GM21576 (cell line): ENCODE measurements at regions not wholly inside any gene's neighbourhood (a gene's known extent, or its start where the extent isn't known, plus 50 kb on each side); places are given as distances from the start of the nearest gene placed in this dataset.
A peak's percentile ranks its signal among the peaks of the same experiment; 100 is the strongest.
"Not testable (repeated sequence)": the region's sequence is repeated elsewhere in the genome, so short reads cannot be mapped to it uniquely, and the experiment has no call there.

ENCODE experiments used
- ATAC-seq: cut with Tn5 transposase; IDR thresholded peaks from one replicate; pipeline ENCODE4 v1.9.1; 2021; ENCODE audit warnings: mild to moderate bottlenecking, moderate library complexity; ENCODE audit not compliant: unreplicated experiment

DNA sequence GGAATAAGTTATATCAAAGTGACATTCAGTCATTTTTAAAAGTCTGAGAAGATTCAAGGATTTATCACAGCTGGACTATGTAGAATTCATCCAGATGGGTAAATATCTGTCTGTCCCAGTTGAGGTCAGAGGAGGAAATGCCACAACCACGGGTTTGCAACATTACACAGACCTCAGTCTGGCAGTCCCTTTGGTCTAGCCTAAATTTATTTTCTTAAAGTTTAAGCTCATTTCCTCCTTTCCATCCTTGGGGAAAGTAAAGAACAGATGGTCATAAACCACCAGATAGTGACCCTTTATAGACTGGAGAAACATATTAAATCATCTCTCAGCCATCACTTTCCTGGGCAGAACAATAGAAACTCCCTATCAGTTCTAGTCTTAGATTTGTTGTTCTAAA lies 238.4 kb upstream of the DDI1 start:
- ATAC-seq, result no peak

DNA sequence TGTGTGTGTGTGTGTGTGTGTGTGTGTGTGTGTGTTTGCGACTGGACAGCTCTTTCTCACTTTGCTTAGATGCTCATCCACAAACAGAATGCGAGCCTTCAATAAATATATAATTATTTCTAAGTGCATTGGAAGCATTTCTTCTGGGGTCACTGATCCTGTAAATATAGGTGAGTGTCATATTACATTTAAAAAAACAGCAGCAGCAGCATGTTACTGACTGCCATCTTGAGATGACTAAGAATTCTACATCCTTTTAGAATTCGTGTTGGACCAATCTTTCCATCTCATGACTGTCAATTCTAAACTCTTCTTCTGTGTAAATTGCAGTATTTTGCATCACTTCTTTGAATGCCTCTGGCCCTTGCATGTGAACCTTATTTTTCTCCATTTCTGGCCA lies 238.0 kb upstream of the DDI1 start:
- ATAC-seq, result no peak

DNA sequence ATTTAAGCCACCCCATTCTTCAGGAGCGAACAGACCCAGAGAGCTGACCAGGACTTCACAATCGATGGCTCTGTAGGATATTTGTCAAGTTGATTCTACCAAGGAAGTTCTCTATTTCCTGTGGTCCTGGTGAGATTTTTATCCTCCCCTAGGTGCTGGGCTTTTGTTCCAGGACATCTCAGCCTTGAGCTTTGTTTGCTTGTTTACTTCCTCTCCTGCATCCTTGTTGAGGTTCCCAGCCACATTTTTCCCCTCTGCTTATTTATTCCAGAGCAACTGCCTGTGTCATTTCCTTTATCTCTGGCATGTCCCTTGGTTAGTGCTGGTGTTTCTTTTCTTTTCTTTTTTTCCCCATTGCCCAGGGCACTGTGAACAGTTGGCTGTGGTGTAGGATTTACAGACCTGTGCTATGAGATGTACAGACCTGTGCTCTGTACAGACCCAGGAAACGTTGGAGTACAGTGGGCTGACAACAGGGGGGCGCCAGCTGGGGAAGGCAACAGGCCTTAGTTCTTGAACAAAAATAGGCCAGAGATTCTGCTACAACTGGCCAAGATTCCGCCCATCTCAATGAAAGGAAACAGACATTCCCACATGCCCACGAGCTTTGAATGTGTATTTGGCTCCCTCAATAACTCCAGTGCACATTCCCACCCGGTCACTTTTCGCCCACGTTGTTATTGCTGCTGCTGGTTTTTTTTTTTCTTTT lies 235.9 kb upstream of the DDI1 start:
- ATAC-seq, result no peak

DNA sequence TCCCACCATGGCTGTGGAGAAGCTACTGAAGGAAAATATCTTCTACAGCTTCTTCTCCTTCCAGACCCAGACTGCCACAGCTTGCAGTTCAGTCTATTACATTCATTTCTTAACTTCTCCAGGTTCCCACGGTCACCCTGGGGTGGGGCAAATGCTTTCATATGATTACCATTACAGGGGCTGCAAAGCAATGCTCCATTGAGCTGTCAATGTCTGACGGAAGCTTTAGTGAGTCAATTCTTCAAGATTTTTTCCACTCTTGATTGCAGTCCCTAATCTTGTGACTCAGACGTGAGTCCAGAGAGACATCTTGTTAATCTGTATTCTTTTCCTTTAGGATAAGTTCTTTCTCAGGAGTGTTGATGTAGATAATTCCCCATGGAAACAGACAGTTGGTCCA lies 233.4 kb upstream of the DDI1 start:
- ATAC-seq, result no peak

DNA sequence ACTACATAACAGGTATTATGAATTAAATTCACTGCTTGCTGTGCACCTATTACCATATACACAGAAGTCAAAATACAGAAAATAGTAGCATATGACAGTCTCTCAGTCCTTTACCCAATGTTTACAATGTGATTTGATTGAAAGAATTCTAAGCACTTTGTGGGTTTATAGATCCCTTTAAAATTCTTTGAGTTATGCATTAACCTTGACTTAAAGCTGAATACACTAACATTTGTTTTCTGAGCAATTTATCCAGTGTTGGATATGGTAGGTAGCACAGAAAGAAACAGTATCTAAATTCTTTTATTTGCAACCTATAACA lies 230.8 kb upstream of the DDI1 start:
- ATAC-seq, result no peak

DNA sequence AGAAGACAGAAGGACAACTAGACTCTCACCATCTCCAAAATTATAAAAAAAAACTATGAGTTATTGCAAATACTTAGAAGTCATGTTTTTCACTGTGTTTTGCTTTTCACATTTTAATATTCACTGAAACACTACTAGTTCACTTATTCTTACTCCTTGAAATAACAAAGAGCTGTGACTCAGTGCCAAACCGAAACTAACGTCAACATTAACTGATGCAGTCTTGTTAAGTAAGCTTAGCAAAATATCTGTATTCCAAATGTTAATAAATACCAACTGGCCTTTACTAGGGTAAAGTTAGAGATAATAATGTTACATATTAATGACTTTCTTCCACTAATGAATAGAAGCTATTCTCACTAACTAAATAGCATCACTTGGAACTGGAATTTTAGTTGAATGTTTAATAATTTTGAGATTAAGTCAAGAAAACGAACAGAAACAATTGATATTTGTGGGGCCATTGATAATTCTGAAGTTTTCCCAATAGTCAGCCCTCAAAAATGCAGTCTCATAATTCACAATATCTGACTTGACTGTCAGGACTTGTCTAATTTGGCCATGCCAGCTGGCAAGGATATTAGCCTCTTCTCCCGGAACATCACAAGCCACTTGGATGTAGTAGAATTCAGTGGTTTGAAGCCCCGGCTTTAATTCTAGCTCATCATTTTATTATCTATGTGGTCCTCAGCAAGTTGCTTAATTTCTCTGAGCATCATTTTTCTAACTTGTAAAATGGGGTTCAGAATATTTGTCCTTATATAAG lies 230.1 kb upstream of the DDI1 start:
- no peak for ATAC-seq

DNA sequence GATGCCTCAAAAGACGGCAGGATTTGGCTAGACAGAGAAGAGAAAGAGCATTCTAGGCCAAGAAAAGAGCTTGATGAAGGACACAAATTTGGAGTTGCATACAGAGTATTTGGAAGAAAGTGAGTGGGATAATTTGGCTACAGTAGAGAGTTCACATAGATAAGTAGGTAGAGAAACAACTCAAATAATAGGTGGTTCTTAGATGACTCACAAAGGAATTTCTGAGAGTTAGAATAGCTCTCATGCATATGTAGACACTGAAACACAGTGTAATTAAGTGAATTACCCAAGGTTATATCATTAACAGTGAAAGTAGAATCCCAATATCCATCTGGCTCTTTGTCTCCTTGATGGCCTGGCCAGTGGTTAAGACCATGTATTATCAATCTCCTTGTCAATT lies 228.6 kb upstream of the DDI1 start:
- ATAC-seq, result no peak

DNA sequence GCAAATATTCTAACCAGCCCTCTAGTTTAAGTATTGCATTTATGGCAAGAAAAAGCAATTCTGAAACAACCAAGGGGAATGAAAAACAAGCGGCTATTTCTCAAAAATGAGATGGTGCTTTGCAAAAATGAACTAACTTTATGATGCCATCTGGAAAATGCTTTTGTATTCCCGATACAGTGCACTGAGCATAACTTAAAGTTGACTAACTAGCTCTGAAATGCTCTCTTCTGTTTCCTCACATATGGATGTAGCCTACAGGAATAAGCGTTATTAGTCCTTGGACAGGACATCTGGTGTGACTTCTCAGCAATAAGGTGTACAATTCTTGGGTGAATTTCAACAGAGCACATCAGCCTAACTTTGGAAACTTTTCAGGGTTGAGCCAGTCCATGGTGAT lies 228.2 kb upstream of the DDI1 start:
- no peak for ATAC-seq

DNA sequence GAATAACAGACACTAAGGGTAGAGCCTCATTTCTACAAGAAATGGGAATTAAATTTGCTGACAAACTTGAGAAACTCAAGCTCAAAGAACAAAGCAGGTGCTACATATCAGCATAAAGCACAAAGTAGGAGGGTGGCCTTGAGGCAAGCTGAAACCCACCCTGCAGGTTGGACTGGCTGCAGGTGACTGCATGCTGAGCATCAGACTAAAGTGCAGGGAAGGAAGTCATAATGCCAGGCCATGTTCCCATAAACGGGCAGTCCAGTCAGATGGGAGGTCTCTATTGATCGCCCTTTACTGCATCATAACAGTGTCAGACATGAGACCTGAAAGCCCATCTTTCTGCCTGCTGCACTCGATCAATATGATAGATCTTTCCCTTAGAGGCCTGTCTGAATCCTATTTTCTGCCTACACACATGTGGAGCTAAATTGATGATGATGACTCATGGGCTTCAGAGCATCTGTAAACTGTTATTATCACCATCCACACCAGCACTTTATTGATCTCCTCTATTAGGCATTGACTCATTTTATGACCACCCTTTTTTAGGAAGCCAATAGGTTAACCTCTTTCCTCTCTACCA lies 224.5 kb upstream of the DDI1 start:
- ATAC-seq, result no peak

DNA sequence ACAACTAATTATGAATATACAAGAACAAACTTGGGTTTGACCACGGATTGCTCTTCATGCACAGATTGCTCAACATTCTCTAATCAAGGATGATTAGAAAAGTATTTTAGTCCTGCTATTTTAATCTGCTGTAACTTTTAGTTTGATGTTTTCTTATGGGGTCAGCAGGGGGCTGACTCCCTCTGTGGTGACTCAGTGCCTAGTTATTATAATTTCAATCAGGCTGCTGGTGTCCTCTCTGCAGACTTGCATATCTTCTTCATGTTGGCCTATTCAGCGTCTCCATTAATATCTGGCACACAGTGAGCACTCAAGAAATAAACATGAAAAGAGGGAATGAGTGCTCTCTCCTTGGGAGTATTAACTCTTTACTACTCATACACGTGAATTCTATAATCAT lies 223.8 kb upstream of the DDI1 start:
- ATAC-seq, result no peak

DNA sequence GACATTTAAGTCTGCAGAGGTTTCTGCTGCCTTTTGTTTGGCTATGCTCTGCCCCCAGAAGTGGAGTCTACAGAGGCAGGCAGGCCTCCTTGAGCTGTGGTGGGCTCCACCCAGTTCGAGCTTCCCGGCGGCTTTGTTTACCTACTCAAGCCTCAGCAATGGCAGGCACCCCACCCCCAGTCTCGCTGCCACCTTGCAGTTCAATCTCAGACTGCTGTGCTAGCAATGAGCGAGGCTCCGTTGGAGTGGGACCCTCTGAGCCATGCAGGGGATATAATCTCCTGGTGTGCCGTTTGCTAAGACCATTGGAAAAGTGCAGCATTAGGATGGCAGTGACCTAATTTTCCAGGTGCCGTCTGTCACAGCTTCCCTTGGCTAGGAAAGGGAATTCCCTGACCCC lies 216.1 kb upstream of the DDI1 start:
- ATAC-seq, result not testable (repeated sequence)

DNA sequence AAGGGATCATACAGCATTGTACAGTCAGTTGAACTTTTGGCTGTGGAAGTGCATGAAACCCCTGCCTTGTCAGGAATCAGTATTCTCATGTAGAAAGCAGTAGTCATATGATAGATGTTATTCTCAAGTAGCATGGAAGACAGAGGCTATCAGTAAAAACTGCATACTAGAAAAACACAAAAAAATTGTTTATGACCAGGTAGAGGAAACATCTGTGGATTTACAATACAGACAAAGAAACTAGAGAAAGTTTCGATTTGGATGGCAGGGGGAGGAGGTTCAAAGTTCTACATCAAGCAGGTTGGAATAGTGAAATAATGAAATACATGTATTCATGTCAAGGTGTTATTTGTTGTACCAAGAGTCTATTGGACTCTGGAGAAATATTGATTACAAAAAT lies 212.3 kb upstream of the DDI1 start:
- no peak for ATAC-seq

DNA sequence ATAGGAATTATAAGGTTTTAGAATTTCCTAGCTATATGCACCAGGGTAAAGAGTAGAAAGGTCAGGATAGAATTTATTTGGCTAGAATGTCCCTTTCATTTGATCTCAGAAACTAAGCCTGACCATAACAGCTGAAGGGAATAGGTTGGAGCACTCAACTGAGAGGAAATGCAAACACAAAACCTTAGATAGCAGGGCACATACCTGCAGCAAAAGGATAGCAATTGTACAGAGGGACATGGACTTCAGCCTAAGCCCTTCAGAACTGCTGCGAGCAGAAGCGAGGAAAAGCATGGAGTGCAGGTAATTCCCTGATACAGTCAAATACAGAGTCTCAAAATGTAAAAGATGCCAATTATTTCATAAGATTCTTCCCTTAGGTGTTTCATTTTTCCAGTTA lies 211.0 kb upstream of the DDI1 start:
- ATAC-seq, result no peak

DNA sequence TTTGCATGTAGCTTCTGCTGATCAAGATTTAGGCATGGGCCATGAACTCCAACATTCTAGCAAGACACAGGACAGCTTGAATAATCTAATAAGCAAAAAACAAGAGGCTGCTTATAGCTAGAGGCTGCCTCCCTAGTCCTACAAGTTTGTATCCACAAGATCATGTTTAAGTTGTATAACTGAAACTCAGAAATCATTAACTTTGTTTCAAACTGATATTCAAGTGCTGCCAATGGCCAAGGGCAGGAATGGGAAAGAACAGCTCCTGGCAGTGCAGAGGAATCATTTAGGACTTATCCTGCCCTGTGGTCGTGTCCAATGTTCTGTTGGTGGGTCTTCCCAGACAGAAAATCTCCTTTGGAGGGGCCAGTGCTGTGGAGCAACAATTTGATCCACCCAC lies 209.6 kb upstream of the DDI1 start:
- no peak for ATAC-seq

DNA sequence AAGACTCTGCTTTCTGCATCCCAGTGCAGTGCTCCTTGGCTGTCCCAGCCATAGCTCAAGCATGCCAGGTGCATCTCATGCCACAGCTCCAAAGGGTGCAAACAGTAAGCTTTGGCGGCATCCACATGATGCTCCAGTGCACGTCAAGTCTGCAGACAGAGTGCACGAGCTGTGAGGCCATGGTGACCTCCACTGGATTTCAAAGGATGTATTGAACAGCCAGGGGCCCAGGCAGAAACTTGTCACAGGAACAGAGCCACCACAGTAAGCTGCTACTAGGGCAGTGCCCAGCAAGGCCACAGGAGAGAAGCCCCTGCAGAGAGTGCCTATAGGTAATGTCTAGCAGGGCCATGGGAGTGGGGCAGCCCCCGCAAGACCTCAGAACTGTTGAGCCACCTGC lies 206.8 kb upstream of the DDI1 start:
- no peak for ATAC-seq

DNA sequence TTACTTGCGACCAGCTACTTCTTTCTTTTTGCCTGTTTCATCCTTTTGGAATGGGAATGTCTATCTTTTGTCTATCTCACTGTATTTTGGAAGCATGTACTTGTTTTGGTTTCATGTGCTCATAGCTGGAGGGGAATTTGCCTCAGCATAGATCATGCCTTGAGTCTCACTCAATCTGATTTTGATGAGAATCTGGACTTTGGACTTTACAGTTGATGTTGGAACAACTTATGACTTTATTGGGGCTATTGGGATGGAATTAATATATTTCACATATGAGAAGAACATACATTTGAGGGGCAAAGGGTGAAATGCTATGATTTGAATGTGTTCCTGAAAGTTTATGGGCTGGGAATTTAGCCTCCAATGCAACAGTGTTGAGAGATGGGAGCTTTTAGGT lies 206.2 kb upstream of the DDI1 start:
- no peak for ATAC-seq

DNA sequence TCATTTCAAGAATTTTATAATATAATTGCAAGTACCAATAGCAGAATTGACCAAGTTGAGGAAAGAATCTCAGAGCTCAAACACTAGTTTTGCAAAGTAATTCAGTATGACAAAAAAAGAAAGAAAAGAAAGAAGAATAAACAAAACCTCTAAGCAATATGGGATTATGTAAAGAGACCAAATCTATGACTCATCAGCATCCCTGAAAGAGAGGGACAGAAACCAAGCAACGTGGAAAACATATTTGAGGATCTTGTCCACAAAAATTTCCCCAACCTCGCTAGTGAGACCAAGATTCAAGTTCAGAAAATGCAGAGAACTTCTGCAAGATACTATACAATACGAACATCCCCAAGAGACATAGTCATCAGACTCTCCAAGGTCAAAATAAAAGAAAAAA lies 203.7 kb upstream of the DDI1 start:
- ATAC-seq, result no peak

DNA sequence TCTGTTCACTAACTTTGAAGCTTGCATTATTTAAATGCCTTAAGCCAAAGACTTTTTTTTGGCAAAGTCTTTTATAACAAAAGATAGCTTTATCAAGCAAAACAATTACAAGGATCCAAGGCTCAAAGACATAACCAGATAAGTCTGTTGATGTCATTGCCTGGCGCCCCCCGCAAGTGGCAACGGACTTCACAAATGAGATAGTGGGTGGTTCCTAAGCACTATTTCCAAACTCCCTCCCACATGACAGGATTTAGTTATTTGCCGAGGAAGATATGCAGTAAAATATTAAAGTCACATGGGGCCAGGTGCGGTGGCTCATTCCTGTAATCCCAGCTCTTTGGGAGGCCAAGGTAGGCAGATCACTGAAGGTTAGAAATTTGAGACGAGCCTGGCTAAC lies 194.2 kb upstream of the DDI1 start:
- ATAC-seq, result no peak

DNA sequence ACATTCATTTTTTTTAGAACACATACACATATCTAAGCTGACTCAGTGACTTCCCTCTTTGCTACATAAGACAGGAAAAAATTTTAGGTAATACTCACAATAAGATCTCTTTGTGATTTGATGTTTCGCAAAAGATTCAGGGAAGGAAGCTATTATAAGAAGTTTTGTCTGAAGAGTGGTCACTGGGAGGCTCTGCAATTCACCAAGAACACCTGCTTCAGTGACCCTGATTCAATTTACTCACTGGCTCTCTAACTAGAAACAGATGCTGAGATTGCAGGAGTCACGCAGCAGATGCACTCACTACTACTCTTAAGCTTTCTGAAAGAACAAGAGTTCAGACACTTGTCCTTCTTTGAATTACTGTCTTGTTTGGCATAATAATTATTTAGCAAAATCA lies 193.6 kb upstream of the DDI1 start:
- ATAC-seq, result no peak

DNA sequence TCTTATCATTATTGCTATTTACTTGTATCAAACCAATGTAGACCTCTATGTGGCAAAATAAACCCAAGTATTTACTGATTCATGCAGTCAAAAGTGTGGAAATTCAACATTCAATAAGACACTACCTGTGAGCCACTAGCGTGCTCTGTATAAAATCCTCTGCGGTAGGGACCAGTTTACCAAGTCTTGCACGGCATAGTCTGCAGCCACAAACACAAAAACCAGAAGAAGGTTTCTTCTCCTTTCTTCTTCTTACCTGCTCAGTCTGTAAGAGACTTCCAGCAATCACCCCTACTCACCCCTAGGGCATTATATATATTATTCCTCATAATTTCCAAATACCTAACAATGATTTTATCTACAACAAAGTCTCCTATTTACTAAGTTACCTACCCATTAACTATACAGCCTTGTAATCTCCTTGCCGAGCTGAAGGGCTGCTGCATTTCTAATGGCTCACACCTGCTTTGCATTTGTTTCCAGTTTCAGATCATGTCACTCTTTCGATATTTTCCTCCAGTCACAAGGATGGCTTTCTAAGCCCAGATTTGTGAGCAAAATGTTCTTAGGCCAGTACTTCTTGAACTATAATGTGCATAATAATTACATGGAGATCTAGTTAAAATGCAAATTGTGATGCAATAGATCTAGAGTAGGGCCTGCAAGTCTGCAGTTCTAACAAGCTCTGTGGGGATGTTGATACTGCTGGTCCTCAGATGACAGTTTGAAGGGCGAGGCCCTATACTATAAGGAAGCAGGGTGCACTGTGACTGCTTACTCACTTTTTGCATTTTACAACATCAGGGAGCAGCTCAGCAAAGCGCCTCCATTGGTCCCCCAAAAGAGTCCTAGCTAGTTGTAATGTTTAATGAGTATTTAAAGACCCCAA lies 191.9 kb upstream of the DDI1 start:
- peak; percentile 98 for ATAC-seq

DNA sequence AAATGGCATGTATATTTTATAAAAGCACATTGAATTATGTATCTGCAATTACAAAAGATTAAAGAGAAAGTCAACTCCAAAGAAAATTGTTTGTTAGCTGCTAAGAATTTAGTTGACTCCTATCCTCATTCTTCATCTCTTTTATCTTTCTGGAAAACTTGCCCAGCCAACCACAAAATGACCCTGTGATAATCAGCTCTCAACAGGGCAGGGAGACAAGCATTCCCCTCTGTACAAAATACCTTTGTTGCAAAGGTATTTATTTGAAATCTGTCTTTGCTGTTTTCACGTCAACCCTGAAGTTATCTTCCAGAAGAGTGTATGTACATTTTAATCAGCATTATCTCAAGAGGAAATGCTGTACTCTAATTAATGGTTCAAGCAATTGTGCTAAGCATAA lies 191.1 kb upstream of the DDI1 start:
- no peak for ATAC-seq

DNA sequence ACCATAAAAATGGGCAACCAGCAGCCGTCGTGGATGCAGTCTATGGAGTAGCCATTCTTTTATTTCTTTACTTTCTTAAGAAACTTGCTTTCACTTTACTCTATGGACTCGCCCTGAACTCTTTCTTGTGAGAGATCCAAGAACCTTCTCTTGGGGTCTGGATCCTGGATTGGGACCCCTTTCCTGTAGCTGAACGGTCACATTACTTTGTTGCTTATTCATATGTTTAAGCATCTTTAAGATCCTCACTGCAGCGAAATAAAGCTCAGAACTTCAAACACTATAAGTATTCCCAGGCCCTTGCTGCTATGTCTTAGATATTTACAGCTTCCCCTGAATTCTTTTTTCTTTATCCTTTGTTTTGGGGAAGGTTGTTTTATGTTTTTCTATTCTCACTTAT lies 187.8 kb upstream of the DDI1 start:
- ATAC-seq, result no peak
